ENCODE measurements at regions not wholly inside any gene's neighbourhood (a gene's known extent, or its start where the extent isn't known, plus 50 kb on each side); places are given as distances from the start of the nearest gene placed in this dataset.

GRCh38 chr13:68110178-68110768, 880.1 kb upstream of the PCDH9 start:
- TF ChIP-seq CTCF (IDR thresholded peaks at IDR 0.05) (no peak), POLR2AphosphoS5 (IDR thresholded peaks at IDR 0.05) (no peak), POLR2A (IDR thresholded peaks at IDR 0.05) (no peak)

Data from upper lobe of left lung (tissue), 4 donors.